Activated effector memory CD4-positive, alpha-beta T cell treated with anti-CD3 and anti-CD28 coated beads, Interleukin-2, amount 50 U/mL, for 16 hours (primary cell): ENCODE measurements at regions not wholly inside any gene's neighbourhood (a gene's known extent, or its start where the extent isn't known, plus 50 kb on each side); places are given as distances from the start of the nearest gene placed in this dataset.

Experiments used
- DNase-seq: peaks from one replicate; pipeline ENCODE4 v3.0.0-alpha.2; 2020

DNA sequence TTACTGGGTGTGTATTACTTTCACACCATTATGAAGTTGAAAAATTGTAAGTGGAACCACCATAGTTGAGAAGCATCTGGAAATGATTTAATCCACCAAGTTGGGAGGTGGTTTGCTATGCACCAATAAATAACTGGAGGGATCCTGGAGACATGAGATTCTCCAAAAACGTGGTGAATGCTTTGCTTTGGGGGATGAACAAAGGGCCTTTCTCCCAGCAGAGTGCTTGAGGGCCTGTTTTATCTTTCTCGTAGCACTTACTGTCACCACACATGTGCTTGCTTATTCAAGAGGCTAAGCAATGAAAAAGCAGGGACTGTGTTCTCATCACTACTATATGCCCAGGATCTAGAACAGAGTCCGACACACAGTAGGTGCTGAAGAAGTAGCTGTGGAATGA is 371.1 kb downstream of the DHX35 start:
- no peak for DNase-seq

DNA sequence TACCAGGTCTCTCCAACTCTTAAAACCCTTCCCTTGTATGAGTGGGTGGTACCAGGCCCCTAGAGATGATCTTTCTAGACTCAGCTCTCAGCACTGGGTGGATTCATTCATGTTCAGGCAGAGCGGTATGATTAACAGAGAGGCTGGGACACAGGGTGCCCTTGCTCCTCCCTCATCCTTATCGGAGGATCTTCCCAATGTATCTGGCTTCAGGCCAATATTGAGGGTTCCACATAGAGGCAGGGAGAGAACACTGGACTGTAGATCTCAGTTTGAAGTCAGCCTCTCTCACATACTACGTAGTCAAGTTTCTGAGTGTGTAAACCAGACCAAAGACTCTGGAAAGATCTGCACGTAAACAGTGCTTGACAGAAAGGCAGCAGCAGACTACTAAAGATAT is 366.2 kb downstream of the DHX35 start:
- no peak for DNase-seq

DNA sequence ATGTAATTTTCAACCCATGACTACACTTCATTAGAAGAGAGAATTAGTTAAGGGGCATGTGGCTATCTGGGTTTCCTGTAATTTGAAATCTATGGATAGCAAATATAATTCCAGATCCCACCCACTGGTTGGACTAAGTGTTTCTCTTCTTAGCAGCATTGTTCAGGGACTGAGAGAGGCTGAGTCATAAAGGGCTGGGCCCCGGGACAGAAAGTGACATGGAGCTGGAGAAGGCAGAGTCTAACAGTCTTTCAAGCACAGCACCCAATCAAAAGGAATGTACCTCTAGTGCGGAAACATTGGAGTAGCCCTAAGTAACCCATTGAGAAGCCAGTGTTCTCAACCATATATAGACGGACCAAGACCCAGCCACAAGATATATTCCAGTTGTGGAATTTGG is 363.9 kb downstream of the DHX35 start:
- no peak for DNase-seq

DNA sequence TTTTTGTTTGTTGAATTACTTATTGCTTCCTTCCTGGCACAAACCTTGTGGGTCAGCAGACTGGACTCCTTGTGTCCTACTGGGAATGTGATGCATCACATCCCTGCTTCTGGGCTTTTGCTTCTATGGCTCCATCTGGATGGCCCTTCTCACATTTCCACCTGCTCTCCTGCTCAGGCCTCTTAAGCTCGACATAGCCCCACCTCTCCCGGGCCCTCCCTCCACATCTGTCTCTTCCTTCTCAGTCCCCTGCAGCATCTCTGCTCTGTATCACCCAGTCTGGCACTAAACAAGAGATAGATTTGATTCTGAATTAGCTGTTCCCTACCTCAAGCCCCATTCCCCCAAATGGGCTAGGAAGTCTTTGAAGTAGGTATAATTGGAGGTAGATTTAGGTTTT is 356.8 kb downstream of the DHX35 start:
- no peak for DNase-seq

DNA sequence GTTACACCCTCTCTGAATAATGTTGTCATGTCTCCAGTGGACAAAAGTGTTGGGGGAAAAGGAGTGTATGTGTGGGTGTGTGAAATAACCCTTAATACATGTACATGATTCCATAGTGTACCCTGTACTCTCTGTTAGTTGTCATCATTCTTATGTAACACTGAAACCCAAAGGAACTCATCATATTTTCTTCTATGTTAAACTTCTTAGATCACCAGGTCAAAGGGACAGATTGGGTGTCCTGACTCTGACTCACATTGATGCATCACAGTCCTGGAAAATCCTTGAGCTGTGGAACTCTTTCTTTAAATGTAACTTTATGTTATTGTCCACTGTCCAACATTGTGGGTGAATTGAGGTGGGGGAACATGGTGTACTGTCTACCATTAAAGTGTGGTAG is 350.5 kb downstream of the DHX35 start:
- no peak for DNase-seq

DNA sequence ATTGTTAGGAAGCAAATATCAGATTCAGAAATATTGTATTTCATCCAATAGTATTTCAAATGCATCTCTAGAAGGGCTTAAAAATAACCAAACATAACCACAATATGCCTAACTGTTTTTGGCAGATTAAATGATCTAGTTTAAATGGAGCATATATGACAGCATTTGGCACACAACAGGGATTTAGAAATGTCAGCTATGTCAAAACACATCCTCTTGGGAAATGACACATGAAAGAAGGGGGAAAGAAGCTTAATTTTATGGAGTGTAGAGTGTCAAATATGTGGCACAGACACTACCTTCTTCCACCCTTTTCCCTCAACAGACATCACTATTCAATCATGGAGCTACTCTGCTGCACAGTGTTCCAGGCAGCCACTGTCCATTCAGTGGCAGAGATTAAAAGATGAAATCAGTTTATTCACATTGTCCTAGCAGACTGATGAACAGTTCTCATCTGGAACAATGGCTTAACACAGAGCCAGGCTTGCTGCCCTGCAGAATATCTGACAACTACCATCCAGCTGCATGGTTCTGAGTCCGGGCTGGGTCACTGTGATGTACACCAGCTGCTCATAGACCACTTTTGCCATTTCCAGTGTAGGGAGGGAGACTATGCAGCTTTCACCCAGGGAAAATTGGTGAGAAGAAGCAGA is 349.8 kb downstream of the DHX35 start:
- no peak for DNase-seq

DNA sequence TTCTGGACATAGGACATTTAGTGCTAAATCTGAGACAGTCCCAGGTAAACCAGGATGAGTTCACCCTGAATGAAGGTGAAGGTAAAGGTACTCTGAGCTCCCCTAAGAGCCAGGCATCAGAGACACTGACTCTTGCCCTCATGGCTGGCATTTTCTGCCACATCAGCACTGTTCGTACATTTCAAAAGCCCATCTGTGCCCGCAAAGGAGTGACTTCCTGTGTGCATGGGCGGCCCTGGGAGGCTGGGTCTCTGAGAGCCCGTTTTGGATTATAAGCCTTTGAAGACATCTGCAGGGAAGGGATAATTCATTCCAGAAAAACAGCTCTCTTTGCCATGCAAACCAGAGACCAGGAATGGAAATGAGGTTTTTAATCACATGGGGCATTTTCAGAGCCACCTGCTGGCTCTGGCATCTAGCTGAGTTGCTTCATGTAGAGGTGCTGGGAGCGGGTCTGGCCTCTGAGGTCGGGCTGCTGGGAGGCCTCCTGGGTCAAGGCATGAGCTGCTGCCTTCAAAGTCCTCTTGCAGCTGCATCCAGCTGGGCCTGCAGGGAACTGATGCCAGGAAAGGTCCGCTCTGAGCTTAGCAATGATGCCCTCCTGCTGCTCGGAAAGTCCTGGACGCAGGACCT is 348.3 kb downstream of the DHX35 start:
- DNase-seq = no peak

DNA sequence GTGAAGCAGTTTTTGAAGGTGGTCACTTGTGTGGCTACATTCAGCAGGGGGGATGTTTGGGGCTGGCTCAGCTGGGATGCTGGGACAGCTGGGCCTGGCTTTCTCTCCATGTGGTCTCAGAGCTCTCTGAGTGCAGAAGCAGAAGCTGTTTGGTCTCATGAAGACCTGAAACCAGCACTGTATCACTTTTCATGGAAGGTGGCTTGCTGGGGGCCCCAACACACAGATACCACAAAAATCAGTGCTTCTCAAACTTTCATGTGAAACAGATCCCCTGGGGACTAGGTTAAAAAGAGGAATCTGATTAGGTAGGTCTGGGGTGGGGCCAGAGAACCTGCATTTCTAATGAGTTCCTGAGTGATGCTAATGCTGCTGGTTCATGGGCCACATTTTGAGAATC is 347.3 kb downstream of the DHX35 start:
- no peak for DNase-seq

DNA sequence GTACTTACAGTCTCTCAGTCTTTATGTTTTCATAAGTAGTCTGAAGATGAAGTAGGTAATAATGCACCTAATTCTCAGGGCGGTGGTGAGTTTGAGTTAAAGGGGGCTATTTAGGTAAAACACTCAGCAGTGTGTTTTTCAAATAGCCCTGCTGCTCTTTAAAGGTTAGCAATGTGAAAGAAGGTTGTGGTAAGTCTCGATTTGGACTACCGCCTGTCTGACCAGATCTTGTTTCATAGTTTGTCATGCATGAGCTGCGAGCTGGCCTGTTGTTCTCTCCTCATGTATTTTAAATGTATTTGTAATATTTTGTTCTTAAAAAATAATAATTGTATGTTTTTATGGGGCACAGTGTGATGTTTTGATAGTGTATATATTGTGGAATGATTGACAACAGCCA is 340.2 kb downstream of the DHX35 start:
- no peak for DNase-seq

DNA sequence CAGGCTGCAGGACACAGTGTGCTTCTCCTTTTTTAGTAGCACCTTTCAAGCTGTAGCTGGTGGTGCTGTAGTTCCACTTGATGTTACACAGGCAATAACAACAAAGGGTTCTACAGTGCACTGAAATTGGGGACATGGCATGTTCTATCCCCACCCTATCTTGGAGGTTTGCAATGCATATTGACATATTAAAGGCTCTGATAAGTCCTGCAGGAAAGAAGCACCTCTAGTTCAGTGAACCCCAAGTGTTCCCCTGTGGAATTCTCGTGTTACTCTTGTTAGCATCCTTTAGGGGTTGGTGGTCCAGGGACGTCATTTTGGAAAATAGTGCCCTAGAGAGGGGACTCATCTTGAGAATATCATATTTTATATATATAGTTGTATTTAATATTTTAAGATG is 337.6 kb downstream of the DHX35 start:
- no peak for DNase-seq

DNA sequence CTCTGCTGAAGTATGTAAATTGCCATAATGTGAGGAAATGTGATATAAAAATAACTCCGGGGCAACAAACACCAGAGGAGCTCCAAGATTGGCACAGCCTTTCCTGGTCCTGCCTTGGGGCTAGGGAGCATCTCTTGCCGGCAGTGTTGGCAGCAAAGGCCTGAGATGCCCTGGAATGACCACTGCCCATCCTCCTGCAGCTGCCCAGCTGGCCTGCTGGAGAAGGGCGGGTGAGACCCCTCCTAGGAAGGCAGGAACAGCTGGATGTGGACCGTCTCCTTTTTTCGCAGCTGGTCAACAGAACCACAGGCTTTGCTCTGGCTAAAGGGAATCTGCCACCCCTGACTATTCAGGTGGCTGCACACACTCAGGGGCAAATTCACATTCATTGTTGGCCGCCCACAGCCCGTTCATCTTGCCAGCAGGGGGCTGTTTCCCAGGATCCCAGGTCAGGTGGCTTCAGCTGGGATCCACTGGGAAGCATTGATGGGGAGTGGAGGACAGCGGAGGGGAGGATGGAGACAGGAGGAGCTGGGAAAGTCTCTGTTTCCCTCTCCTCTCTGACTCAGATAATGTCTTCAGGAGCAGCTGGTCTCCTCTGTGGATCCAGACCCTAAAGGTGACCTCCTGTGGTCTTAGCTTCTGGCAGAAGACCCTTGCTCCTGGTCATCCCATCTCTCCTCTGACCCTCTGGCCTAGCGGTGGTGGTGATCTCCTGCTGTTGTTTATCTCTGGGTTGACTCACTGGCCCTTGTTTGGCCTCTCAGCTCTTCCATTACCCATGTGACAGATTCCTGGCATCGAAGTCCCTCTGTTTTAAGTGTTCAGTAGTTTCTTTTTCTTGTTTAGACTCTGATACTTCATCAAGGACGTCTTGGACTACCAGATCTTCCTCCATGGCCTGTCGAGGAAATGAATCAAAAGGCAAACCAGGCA is 336.7 kb downstream of the DHX35 start:
- DNase-seq = no peak

DNA sequence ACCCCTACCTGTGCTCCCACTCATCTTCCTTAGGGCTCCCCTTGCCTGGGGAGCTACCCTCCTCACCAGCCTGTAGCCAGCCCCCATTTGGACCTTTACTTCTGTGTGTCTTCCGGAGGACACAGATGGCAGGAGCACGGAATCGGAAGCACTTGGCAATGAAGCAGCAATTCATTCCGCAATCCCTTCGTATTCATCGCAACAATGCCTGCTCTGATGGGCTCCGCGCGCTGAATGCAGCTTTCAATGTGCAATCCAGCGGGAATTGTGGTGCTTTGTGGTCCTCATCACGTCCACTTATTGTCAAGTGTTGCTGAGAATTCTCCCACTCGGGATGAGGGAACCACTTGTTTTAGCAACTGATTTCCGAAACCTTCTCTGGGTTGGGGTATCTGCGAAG is 336.0 kb downstream of the DHX35 start:
- DNase-seq = no peak

DNA sequence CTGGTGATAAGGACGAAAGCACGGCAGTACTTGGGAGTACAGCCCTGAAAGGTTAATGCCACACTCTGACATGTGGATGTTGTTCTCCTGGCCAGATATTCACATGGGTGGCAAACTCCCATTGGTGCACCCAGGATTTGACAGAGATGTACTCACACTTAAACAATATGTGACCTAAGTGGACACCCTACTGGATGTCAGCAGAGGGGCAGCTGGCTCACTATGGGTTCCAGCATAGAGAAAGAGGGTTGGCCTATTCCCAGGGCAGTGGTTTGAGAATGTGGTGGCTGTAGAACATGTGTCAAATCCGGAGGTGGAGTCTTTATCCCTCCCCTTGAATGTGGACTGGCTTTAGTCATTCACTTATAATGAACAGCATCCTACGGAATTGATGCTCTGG is 333.2 kb downstream of the DHX35 start:
- no peak for DNase-seq

DNA sequence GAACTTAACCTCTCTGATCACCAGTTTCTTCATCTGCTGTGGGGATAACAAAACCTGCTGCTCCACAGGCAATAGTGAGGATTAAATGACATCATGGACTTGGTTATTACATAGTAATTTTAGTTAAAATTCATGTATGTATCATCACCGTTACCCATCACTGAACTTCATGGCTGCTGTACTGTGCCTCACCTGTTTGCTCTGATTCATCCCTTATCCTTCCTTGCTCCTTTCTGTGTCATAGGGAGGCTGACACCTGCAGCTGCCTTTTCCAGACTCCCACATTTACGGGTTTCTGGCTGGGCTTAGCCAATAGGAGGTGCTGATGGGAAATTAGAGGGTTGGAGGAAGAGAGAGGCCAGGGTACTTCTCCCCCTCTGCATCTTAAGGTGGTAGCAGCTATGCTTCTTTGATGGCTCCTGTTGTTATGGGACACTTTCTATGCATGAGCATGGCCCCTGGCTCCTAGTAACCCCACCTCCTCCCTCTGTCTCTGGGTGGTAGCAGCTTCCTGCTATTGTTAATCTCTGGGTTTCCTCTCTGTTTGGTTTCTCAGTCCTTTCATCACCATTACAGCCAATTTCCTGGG is 332.1 kb downstream of the DHX35 start:
- DNase-seq = no peak

DNA sequence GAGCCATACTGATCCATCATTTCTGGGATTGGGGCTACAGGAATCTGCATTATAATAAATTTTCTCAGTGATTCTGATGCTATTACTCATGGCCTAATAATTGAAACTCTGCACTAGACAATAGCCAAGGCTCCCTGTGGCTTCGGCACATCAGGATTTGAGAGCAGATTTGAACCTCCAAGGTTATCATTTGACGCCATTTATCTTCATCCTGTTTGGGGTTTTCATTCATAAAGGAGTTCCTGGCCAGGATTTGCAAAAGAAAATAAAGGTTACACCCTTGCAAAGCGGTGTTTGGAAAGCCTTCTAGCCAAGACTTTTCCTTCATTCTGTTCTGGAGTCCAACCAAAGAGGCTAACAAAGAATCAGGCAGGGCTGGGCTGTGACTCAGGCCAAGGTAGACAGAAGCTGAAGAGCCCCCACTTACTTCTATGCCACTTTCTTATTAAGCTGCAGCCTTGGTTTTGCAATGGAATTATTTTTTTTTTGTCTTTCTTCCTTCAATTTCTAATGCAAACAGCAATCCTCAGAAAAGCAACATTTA is 330.1 kb downstream of the DHX35 start:
- DNase-seq = no peak

DNA sequence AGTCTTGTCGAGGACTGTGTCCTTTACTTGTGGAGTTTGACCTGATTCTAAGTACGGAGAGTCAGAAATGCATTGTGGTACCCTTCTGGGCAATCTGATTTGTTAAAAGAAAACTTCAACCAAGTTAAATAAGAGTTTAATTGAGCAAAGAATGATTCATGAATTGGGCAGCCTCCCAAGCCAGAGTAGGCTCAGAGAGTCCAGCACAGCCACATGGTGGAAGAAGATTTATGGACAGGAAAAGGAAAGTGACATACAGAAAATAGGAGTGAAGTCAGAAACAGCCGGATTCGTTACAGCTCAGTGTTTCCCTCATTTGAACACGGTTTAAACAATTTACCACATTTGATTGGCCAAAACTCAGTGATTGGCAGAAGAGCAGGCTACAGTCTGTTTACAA is 329.2 kb downstream of the DHX35 start:
- no peak for DNase-seq

DNA sequence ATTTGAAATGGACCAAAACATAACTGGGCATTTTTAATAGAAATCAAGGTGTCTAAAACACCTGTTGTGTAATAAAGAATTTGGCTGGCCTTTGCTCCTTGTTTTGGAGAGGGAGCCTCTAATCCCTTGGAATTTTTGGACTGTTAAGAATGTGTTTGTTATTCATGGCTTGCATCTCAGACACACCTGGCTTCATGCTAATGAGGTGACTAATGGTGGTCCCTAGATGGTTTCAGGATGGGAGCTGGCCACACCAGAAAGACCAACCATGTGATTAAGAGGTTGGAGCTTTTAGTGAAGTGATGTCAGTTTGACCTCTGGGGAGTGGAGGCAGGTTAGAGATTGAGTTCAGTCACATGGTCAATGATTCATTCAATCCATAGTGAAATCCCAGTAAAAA is 328.4 kb downstream of the DHX35 start:
- DNase-seq = no peak

DNA sequence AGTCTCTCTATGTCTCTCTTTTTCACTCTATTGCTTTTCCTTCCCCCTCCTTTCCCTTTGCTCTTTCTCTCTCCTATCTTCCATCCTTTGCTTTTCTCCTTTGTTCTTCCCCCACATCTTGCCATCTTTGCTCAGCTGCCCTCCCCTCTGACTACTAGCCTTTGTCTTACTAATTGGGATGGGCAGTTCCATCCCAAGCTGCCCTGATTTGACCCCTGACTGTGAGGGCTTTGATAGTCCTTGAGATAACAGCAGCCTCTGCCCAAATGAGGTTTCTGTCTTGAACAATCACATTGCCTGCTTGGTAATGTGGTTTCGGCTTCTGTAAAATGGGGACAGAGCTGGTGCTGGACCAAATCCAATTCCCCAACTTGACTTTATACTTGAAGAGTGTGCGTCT is 327.7 kb downstream of the DHX35 start:
- DNase-seq = no peak

DNA sequence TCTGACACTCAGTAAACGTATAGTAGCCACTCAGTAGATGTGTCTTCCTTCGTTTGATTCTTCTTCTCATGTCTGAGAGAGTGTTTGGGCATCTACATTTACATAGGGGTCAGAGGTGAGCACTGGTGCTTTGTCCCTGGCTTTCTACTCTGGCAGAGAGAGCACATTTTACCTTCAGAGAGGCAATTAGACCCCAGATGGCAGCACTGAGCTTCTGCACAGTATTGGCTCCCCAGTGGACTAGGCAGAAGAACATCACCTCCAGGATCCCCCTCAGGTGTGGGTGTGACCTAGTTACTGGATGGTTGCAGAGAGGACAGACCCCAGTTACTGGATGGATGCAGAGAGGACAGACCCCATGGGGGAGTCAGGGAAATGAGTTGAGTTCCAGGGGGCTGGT is 327.2 kb downstream of the DHX35 start:
- no peak for DNase-seq

DNA sequence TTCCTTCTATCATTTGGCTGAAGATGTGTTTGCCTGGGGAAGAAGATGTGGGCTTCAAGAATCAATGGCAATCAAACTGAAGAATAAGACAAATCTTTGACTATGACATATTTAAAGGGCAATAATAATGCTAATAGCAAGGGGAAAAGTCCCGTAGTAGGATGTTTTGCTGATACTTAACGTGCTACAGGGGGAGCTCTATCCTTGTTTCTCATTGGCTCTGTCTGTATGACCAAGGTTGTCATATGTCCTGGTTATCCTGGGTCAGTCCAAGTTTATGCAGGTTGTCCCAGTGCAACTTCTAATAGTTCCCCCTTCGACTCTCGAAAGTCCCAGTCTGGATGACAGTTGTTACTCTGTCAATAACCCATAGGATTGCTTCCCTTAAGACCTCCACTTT is 321.3 kb downstream of the DHX35 start:
- DNase-seq = no peak

DNA sequence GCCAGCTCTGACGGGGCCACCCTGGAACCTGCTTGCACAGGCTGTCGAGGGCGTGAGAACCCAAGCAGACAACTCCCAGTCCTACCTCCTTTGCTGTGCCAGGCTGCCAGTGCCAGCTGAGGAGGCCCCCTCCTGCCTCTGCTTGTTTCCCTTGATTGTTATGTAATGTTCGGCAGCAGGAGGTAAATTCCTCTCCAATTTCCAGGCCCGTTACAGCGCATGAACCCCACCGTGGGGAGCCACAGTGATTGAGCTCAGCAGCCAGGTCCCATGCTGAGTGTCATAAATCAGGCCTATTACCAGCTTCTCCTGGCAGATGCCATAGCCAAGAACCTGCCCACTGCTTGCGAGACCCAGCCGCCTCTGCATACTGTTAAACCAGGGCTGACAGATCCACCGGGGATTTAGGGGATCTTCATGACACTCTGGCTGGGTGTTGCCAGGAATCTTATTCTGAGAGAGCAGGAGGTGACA is 320.5 kb downstream of the DHX35 start:
- no peak for DNase-seq

DNA sequence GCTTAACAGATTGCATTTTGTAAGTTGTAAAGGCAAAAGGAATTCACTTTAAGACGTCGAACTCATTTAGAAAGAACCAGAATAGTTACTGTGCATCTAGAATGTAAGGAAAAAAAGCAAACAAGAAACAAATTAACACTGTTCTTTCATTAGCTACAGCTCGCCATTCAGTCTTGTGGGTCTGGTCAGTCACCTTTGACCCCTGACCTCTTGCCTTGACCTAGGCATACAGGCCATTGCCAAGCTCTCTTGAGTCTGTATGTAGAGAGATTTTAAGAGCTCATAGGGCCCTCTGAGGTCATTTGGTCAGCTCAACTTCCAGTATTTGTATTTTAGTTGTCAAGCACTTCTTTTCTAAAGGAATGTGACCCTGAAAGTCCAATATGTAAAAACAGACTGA is 318.7 kb downstream of the DHX35 start:
- no peak for DNase-seq

DNA sequence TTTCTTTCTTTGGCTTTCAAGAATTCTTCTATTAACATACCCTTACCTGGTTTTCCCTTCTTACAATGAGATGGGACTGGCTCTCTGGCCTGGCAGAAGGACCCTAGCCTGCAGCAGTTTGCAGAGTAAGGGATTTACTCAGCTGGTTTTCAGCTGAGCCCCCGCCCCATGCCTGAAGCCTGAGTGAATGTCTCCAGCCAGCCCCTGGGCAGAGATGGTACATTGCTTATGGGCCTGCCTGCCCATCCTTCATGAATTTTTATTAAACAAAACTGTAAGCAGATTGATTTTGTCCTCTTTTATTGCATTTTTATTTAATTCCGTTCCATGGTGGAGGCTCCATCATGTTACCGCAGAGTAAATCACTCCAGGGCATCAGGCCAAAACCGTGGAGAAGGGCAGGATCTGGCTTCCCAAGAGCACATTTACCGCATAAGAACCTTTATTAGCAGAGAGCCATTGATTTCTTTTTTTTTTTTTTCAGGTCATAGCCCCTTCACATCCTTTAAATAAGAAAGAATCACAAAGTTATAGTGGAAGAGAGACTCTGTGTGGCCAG is 316.2 kb downstream of the DHX35 start:
- no peak for DNase-seq
